SKM-1 treated with dmso at 0.1 percent for 144 hours (cell line): ENCODE measurements at regions not wholly inside any gene's neighbourhood (a gene's known extent, or its start where the extent isn't known, plus 50 kb on each side); places are given as distances from the start of the nearest gene placed in this dataset.
A peak's percentile ranks its signal among the peaks of the same experiment; 100 is the strongest.

ENCODE experiments used
- DNase-seq: peaks from one replicate; lab custom pipeline; 2025; ENCODE audit not compliant: unreplicated experiment; lab: John Stamatoyannopoulos, UW

- no peak for DNase-seq
Observed at GRCh38 chr16:51815523-51815922, 664.5 kb upstream of the SALL1 start.

- DNase-seq = no peak
Observed at GRCh38 chr16:51814617-51815016, 663.5 kb upstream of the SALL1 start.

- no peak for DNase-seq
Observed at GRCh38 chr16:51813609-51814008, 662.5 kb upstream of the SALL1 start.

DNA sequence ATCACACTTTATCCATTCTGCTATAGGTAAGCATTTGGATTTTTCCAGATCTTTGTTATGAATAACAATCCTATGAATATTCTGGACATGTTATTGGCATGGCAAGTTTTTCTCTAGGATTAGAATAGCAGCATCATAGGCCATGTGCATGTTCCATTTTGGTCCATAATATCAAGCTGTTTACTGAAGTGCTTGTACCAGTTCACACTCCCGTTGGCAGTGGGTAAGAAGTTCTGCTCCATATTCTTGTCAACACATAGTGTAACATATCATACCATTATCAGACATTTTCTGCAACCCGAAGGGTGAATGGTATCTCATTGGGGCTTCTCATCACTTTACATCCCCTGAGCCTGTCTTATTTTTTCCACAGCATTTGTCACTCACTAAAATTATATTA, 661.9 kb upstream of the SALL1 start:
- no peak for DNase-seq

DNA sequence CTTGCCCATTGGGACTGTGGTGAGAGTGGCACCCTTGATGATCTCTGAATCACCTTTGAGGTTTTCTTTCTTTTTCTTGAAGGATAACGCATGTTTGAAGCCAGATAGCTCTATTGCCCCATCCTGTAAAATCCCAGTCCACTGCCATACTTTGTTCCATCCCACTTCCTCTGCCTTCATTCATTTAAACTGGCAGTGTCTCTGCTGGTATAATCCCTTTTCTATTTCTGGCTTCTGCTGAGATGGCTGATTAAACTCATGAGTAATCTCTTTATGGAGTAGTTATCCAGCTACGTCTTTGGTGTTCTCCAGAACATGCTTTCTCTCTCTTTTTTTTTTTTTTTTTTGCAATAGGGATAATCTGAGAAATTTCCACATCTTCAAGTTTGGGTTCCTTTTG, 656.5 kb upstream of the SALL1 start:
- no peak for DNase-seq

DNA sequence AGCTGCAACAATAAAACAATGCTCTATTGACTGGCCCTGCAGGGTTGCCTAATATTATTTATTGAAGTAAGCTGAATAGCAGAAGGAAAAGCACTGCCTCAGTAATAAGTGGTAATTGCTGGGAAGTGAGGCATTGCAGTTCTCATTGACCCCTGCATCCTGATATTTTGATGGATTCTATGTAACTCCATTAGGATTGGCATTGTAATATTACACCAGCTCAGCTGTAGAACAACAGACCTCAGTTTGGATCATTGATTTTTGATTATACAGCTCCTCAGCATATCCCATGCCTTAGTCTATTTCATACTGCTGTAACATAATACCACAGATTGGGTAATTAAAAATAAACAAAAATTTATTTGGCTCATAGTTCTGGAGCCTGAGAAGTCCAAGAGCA, 650.6 kb upstream of the SALL1 start:
- DNase-seq = no peak

GRCh38 chr16:51797669-51798259, 646.7 kb upstream of the SALL1 start:
- no peak for DNase-seq

GRCh38 chr16:51779240-51779639, 628.2 kb upstream of the SALL1 start:
- DNase-seq = no peak

GRCh38 chr16:51773071-51773890, 622.2 kb upstream of the SALL1 start:
- no peak for DNase-seq

DNA sequence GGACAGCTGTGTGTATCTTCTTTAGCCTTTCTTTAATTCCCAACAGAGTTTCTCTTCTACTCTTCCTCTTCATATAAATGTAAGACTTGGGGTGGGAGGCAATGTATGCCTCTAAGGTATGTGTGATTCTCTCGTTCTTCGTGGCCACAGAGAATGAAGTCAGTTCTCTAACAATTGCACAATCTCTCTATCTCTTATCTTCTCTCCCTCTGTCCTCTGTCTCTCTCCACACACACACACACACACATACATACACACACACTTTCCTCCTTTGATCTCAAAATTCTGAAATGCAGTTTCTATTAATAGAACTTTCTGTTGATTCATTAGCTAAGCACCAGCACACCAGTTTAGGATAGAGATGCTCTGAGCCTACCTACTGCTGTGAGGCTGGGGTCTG, 615.7 kb upstream of the SALL1 start:
- no peak for DNase-seq

GRCh38 chr16:51763072-51763661, 612.1 kb upstream of the SALL1 start:
- DNase-seq = no peak

GRCh38 chr16:51762081-51762996, 611.3 kb upstream of the SALL1 start:
- peak; percentile 53 for DNase-seq

- no peak for DNase-seq
Observed at GRCh38 chr16:51761001-51761400, 609.9 kb upstream of the SALL1 start.

DNA sequence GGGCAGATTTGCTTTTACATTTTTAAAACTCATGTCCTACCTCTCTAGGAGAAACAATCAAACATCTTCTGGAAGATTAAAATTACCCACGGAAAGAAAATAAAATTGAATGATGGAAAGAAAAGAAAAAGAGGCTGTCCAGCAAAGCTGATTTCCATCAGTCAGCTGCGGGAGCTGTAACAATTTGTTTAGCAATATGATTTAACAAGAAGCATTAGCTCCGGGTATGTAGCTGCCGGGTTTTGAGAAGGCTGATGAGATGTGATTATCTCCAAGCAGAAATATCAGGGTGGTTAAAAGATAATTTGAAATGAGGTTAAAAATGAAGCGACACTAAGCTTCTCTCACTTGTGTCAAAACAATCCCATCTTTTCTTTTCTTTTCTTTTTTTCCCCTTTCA, 608.9 kb upstream of the SALL1 start:
- DNase-seq = no peak

- no peak for DNase-seq
Observed at GRCh38 chr16:51759329-51759728, 608.3 kb upstream of the SALL1 start.

- no peak for DNase-seq
Observed at GRCh38 chr16:51757921-51758479, 606.9 kb upstream of the SALL1 start.

DNA sequence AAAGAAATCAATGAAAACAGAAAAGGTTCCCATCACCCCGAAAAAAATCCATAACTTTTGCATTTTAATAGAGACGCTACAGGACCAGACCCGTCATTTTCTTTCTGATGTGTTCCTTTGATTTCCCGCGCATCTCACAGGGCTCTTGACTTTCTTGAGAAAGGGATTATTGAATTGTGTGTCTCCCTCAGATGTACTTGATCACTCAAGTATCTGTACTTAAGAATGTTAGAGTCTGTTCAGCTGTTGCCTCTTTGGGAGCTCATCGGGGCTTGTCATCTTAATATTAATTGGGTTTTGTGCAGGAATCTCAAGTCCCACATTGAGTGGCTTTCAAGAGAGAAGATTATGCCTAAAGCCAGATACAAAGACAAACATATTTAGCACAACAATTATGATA, 606.4 kb upstream of the SALL1 start:
- no peak for DNase-seq

DNA sequence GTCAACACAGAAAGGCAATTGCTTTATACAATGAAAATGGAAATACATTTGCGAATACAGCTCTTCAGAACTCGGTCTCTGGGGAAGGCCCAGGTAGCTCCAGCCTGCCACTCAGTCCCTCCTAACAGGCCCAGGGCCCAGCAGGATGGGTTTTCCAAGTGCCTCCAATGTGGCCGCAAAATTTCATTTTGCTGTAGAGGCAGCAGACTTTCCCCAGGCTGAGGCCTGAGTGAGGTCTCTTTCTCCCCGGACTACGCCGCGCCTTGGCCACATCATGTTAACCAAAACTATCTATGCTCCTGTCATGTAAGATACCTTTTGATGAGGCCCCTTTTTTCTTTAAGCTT, 606.0 kb upstream of the SALL1 start:
- DNase-seq = no peak

GRCh38 chr16:51756447-51757123, 605.5 kb upstream of the SALL1 start:
- no peak for DNase-seq

- no peak for DNase-seq
Observed at GRCh38 chr16:51755577-51756355, 604.7 kb upstream of the SALL1 start.
